ENCODE measurements at regions not wholly inside any gene's neighbourhood (a gene's known extent, or its start where the extent isn't known, plus 50 kb on each side); places are given as distances from the start of the nearest gene placed in this dataset.

DNA sequence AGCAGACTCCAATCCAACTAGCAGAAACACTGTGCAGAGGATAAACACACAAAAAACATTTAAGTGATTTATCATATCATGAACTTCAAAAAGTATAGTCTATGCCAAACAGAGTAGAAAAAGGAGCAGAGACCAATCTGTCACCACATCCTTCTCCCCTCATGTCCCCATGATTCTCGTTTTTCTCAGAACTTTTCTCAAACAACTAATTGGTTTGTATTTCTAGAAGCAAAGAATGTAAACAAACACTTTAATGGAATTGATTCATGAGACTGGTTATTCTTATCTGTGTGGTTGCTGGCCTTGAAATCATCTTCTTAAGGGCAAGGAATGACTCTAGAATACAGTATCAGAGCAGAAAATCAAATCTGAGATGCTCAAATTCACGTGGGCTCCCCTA, 294.2 kb upstream of the THBS1 start:
- TF ChIP-seq EZH2phosphoT487 (IDR thresholded peaks at IDR 0.05; ENCODE audit: insufficient read depth, low read depth) (no peak), EZH2 (IDR thresholded peaks at IDR 0.05; ENCODE audit: insufficient read depth, poor library complexity, severe bottlenecking) (no peak)
